SK-N-SH (cell line): ENCODE measurements at regions not wholly inside any gene's neighbourhood (a gene's known extent, or its start where the extent isn't known, plus 50 kb on each side); places are given as distances from the start of the nearest gene placed in this dataset.

Source experiments
- CTCF ChIA-PET: fragments of 300-600, 350-600 bp; formaldehyde crosslinking; extraction: SDS; loops from one replicate; lab custom pipeline; 2021; lab: Yijun Ruan, JAX
- POLR2A ChIA-PET: fragments of 350-600 bp; sonication (Branson Sonifier 250); formaldehyde crosslinking; extraction: SDS; loops from one replicate; lab custom pipeline; 2020; ENCODE audit warnings: antibody characterized with exemption, inconsistent platforms; lab: Yijun Ruan, JAX
- DNase-seq: peaks from one replicate; pipeline ENCODE4 v3.0.0; 2012
- H2AFZ ChIP-seq: fragments of 200-600 bp; sonication (generic); 2 replicates; pipeline ENCODE4 v1.8.1; 2016; ENCODE audit warnings: antibody characterized with exemption, mild to moderate bottlenecking, low read depth
- H3F3A ChIP-seq: fragments of 200-600 bp; sonication (generic); replicated peaks from 2 replicates; pipeline ENCODE3; 2016; ENCODE audit warnings: antibody characterized with exemption, mild to moderate bottlenecking; ENCODE audit not compliant: insufficient read depth
- H3K27ac ChIP-seq, 2 experiments: fragments of 200-500 bp in 1 of 2; fragments of 200-600 bp in 1 of 2; sonication (Bioruptor generic) in 1 of 2; sonication (generic), shearing (Covaris generic) in 1 of 2; 2 replicates each; pipeline versions ENCODE4 v1.5.1 to v1.6.1; 2014 to 2016; ENCODE audit warnings: low read depth in 2 of 2, inconsistent platforms in 1 of 2, low read length in 1 of 2, mild to moderate bottlenecking in 1 of 2, mixed read lengths in 1 of 2
- H3K27me3 ChIP-seq: fragments of 200-600 bp; sonication (generic), shearing (Covaris generic); 2 replicates; pipeline ENCODE4 v1.6.1; 2016; ENCODE audit warnings: mixed run types; ENCODE audit not compliant: insufficient read depth
- H3K36me3 ChIP-seq, 2 experiments: fragments of 200-500 bp in 1 of 2; fragments of 200-600 bp in 1 of 2; sonication (Bioruptor generic) in 1 of 2; sonication (generic) in 1 of 2; replicated peaks in 1 of 2; 2 replicates each; pipeline versions ENCODE3 to v1.5.1; 2014 to 2016; ENCODE audit warnings: low read length in 1 of 2, mild to moderate bottlenecking in 1 of 2; ENCODE audit not compliant: insufficient read depth in 2 of 2, control insufficient read depth in 1 of 2
- H3K4me1 ChIP-seq, 2 experiments: fragments of 200-500 bp in 1 of 2; fragments of 200-600 bp in 1 of 2; sonication (Bioruptor generic) in 1 of 2; sonication (generic), shearing (Covaris generic) in 1 of 2; 2 replicates each; pipeline versions ENCODE4 v1.5.1 to v1.6.1; 2014 to 2016; ENCODE audit warnings: low read depth in 1 of 2, low read length in 1 of 2, mixed run types in 1 of 2; ENCODE audit not compliant: insufficient read depth in 2 of 2, control insufficient read depth in 1 of 2
- H3K4me2 ChIP-seq: fragments of 200-600 bp; sonication (generic), shearing (Covaris generic); 2 replicates; pipeline ENCODE4 v1.6.1; 2017; ENCODE audit warnings: mixed run types
- H3K4me3 ChIP-seq, 2 experiments: fragments of 200-500 bp in 1 of 2; fragments of 200-600 bp in 1 of 2; sonication (Bioruptor generic) in 1 of 2; sonication (generic), shearing (Covaris generic) in 1 of 2; 2 replicates each; pipeline versions ENCODE4 v1.5.1 to v1.8.1; 2014 to 2016; ENCODE audit warnings: low read depth in 2 of 2, inconsistent platforms in 1 of 2, low read length in 1 of 2, mild to moderate bottlenecking in 1 of 2, mixed read lengths in 1 of 2, moderate library complexity in 1 of 2
- H3K79me2 ChIP-seq: fragments of 200-600 bp; sonication (generic); 2 replicates; pipeline ENCODE4 v1.8.1; 2017; ENCODE audit warnings: mild to moderate bottlenecking; ENCODE audit not compliant: insufficient read depth
- H3K9ac ChIP-seq: fragments of 200-600 bp; sonication (generic); 2 replicates; pipeline ENCODE4 v1.6.1; 2017; ENCODE audit warnings: mixed run types
- H3K9me2 ChIP-seq: fragments of 200-600 bp; sonication (generic); 2 replicates; pipeline ENCODE4 v1.6.1; 2017; ENCODE audit warnings: mixed run types
- H3K9me3 ChIP-seq: fragments of 200-600 bp; sonication (generic); 2 replicates; pipeline ENCODE4 v1.6.1; 2017; ENCODE audit warnings: mixed run types, mild to moderate bottlenecking, moderate library complexity
- H4K20me1 ChIP-seq: fragments of 200-600 bp; sonication (generic); 2 replicates; pipeline ENCODE4 v1.6.1; 2017; ENCODE audit warnings: mild to moderate bottlenecking, mixed run types; ENCODE audit not compliant: insufficient read depth
- CHD2 ChIP-seq: fragments of 150-350 bp; IDR thresholded peaks from 2 replicates; pipeline ENCODE4 v1.6.1; 2018; ENCODE audit warnings: low read length; ENCODE audit not compliant: partially characterized antibody
- ELF1 ChIP-seq: IDR thresholded peaks from 2 replicates; pipeline ENCODE4 v1.4.0; 2012
- FOXJ3 ChIP-seq: sonication (generic); formaldehyde crosslinking; IDR thresholded peaks from 2 replicates; pipeline ENCODE4 v1.5.1; 2020; ENCODE audit warnings: mild to moderate bottlenecking, missing genetic modification reagents
- FOXM1 ChIP-seq: IDR thresholded peaks from 2 replicates; pipeline ENCODE4 v1.4.0; 2012; ENCODE audit warnings: low read depth, mild to moderate bottlenecking
- GABPA ChIP-seq: IDR thresholded peaks from 2 replicates; pipeline ENCODE4 v1.4.0; 2012; ENCODE audit warnings: low read depth, mild to moderate bottlenecking
- JUND ChIP-seq: IDR thresholded peaks from 2 replicates; pipeline ENCODE4 v1.4.0; 2012
- MEF2A ChIP-seq: IDR thresholded peaks from 2 replicates; pipeline ENCODE4 v1.4.0; 2012; ENCODE audit warnings: low read depth, borderline replicate concordance
- MXI1 ChIP-seq: IDR thresholded peaks from 2 replicates; pipeline ENCODE4 v1.6.1; 2012; ENCODE audit warnings: mild to moderate bottlenecking, low read depth, low read length, improper control_type of control experiment
- NRF1 ChIP-seq: IDR thresholded peaks from 2 replicates; pipeline ENCODE4 v1.6.1; 2012; ENCODE audit warnings: low read depth, mild to moderate bottlenecking, low read length
- RCOR1 ChIP-seq: fragments of 150-350 bp; IDR thresholded peaks from 2 replicates; pipeline ENCODE4 v1.6.1; 2017; ENCODE audit warnings: antibody characterized with exemption, low read length
- RFX5 ChIP-seq: IDR thresholded peaks from 2 replicates; pipeline ENCODE4 v1.6.1; 2012; ENCODE audit warnings: mild to moderate bottlenecking, improper control_type of control experiment, low read length
- RXRA ChIP-seq: IDR thresholded peaks from 2 replicates; pipeline ENCODE4 v1.4.0; 2012; ENCODE audit warnings: low read depth, mild to moderate bottlenecking, borderline replicate concordance
- SIN3A ChIP-seq: IDR thresholded peaks from 2 replicates; pipeline ENCODE4 v1.6.1; 2012; ENCODE audit warnings: low read depth, mild to moderate bottlenecking, low read length, moderate library complexity, borderline replicate concordance
- SMC3 ChIP-seq: IDR thresholded peaks from 2 replicates; pipeline ENCODE4 v1.6.1; 2012; ENCODE audit warnings: low read depth, low read length, improper control_type of control experiment
- TAF1 ChIP-seq: IDR thresholded peaks from 2 replicates; pipeline ENCODE4 v1.6.1; 2012; ENCODE audit warnings: low read depth, mild to moderate bottlenecking, low read length, moderate library complexity, borderline replicate concordance
- TCF12 ChIP-seq: IDR thresholded peaks from 2 replicates; pipeline ENCODE4 v1.4.0; 2012
- WGBS: methylation state at CpG from one replicate; pipeline ENCODE4 v1.1.6; 2017; ENCODE audit warnings: low lambda C conversion rate; 5-methylcytosine and 5-hydroxymethylcytosine counted together
- TF ChIP-seq, protein P1 (sequence below): IDR thresholded peaks from 2 replicates; pipeline ENCODE4 v1.4.0; 2012; ENCODE audit warnings: low read depth, borderline replicate concordance
- TF ChIP-seq, protein P2 (sequence below): fragments of 150-350 bp; IDR thresholded peaks from 2 replicates; pipeline ENCODE4 v1.6.1; 2016; ENCODE audit warnings: mild to moderate bottlenecking, low read depth, low read length
- TF ChIP-seq, protein P3 (sequence below): IDR thresholded peaks from 2 replicates; pipeline ENCODE4 v1.4.0; 2012; ENCODE audit warnings: low read depth

DNA sequence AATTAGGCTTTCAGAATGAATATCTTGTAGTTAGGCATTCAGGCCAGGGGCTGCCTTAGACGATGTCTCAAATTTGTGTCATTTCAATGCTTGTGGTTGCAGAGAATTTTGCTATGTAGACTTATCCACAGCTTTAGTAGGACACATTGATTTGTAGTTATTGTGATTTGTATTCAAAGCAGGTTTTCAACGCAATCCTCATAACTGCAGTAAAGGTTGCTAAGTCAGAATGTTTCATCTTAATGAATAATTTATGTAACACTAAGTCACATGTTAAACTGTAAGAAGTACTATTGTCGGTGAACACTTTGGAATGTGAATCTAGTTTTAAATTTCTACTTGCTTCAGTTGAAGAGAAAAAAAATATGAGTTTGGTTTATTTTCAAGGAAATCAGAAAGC lies 1117.2 kb upstream of the SPRY2 start:
- Histone ChIP-seq H4K20me1 (no peaks in the 10 kb centered on the region), H3K4me2 (no peak overlapping the region), H3K36me3 (no peaks in the 10 kb centered on the region), H3K9me3 (no peaks in the 10 kb centered on the region), H3K4me3 (no peak overlapping the region), H3K9me2 (no peaks in the 10 kb centered on the region), H3K27me3 (no peaks in the 10 kb centered on the region; the same call in 1 of the 2 replicates), H3F3A (no peaks in the 10 kb centered on the region), H3K79me2 (no peaks in the 10 kb centered on the region), H3K9ac (no peak overlapping the region), H2AFZ (no peak overlapping the region), H3K4me1 (no peaks in the 10 kb centered on the region), H3K27ac (no peak overlapping the region)
- TF ChIP-seq SMC3 (no peak), JUND (no peak), GABPA (no peak), NRF1 (no peak), MXI1 (no peak), RXRA (no peak)
- TF ChIP-seq, protein P1, sequence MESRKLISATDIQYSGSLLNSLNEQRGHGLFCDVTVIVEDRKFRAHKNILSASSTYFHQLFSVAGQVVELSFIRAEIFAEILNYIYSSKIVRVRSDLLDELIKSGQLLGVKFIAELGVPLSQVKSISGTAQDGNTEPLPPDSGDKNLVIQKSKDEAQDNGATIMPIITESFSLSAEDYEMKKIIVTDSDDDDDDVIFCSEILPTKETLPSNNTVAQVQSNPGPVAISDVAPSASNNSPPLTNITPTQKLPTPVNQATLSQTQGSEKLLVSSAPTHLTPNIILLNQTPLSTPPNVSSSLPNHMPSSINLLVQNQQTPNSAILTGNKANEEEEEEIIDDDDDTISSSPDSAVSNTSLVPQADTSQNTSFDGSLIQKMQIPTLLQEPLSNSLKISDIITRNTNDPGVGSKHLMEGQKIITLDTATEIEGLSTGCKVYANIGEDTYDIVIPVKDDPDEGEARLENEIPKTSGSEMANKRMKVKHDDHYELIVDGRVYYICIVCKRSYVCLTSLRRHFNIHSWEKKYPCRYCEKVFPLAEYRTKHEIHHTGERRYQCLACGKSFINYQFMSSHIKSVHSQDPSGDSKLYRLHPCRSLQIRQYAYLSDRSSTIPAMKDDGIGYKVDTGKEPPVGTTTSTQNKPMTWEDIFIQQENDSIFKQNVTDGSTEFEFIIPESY: no peak
- CTCF ChIA-PET: interaction anchor here (0.6 kb wide), 1 partner anchor 126 kb away, joined by 4 read pairs; no protein-coding TSS in a partner anchor
- POLR2A ChIA-PET: no interaction called here
- DNase-seq: no peak
- WGBS: 25% methylated on average over 3 of the region's 3 CpGs

DNA sequence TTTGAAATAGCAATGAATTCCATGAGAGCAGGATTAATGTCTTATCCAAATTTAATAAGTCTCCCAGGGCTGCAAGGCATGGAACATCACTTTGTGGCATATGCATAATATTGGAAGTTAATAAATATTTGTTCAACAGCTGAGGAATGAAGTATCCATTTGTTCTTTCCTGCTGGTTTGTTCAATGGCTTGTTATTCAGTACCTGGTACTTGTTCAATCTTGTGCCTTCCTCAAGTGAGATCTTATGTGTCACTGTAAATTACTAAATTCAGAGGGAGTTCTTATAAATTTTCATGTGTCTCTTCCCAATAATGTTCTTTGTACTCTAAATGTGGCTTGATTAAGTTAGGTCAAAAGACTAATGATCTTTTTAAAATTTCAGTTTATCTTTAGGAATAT lies 1105.5 kb upstream of the SPRY2 start:
- H3K4me1 ChIP-seq: no peaks in the 10 kb centered on the region
- H3K4me3 ChIP-seq: no peak overlapping the region
- ChIA-PET CTCF (no interaction called here), POLR2A (no interaction called here)
- no peaks in the 10 kb centered on the region for H3K27me3 ChIP-seq
- H3K9ac ChIP-seq: no peak overlapping the region
- H3K4me2 ChIP-seq: no peak overlapping the region
- no peak for DNase-seq
- H4K20me1 ChIP-seq: no peaks in the 10 kb centered on the region
- no peaks in the 10 kb centered on the region for H3K9me3 ChIP-seq
- H3F3A ChIP-seq: no peaks in the 10 kb centered on the region
- H2AFZ ChIP-seq: no peak overlapping the region
- H3K27ac ChIP-seq: no peak overlapping the region
- no peaks in the 10 kb centered on the region for H3K36me3 ChIP-seq
- H3K79me2 ChIP-seq: no peaks in the 10 kb centered on the region
- H3K9me2 ChIP-seq: no peaks in the 10 kb centered on the region
- TF ChIP-seq FOXJ3 (CRISPR knock-in tag) (no peak), JUND (no peak), MEF2A (no peak), ELF1 (no peak), CHD2 (no peak), RFX5 (no peak), TCF12 (no peak), MXI1 (no peak), FOXM1 (no peak), GABPA (no peak), SIN3A (no peak), TAF1 (no peak), RCOR1 (no peak)
- TF ChIP-seq, protein P2, sequence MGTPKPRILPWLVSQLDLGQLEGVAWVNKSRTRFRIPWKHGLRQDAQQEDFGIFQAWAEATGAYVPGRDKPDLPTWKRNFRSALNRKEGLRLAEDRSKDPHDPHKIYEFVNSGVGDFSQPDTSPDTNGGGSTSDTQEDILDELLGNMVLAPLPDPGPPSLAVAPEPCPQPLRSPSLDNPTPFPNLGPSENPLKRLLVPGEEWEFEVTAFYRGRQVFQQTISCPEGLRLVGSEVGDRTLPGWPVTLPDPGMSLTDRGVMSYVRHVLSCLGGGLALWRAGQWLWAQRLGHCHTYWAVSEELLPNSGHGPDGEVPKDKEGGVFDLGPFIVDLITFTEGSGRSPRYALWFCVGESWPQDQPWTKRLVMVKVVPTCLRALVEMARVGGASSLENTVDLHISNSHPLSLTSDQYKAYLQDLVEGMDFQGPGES: no peak
- TF ChIP-seq, protein P3, sequence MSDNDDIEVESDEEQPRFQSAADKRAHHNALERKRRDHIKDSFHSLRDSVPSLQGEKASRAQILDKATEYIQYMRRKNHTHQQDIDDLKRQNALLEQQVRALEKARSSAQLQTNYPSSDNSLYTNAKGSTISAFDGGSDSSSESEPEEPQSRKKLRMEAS: no peak
- TF ChIP-seq, all 33 proteins: peak for 0
